Astrocyte (in vitro differentiated cells and primary cell): ENCODE measurements at regions not wholly inside any gene's neighbourhood (a gene's known extent, or its start where the extent isn't known, plus 50 kb on each side); places are given as distances from the start of the nearest gene placed in this dataset.

Source experiments
- DNase-seq: peaks from one replicate; pipeline ENCODE4 v3.0.0-alpha.2; 2010; ENCODE audit warnings: low read depth
- FAIRE-seq: peaks from 2 replicates; lab custom pipeline; 2011; peaks lifted over from hg19 to GRCh38; lab: Jason Lieb, UNC
- H2AFZ ChIP-seq: 2 replicates; pipeline ENCODE4 v1.6.0; 2012; ENCODE audit warnings: low read depth, low read length, inconsistent platforms
- H3K27ac ChIP-seq: 2 replicates; pipeline ENCODE4 v1.5.1; 2011; ENCODE audit warnings: low read depth, low read length, inconsistent platforms
- H3K27me3 ChIP-seq: 2 replicates; pipeline ENCODE4 v1.6.0; 2011; ENCODE audit warnings: low read length, inconsistent platforms; ENCODE audit not compliant: insufficient read depth
- H3K36me3 ChIP-seq: 2 replicates; pipeline ENCODE4 v1.5.1; 2011; ENCODE audit warnings: low read length, inconsistent platforms; ENCODE audit not compliant: insufficient read depth
- H3K4me1 ChIP-seq: 2 replicates; pipeline ENCODE4 v1.5.1; 2011; ENCODE audit warnings: low read length, inconsistent platforms; ENCODE audit not compliant: insufficient read depth
- H3K4me2 ChIP-seq: 2 replicates; pipeline ENCODE4 v1.6.0; 2012; ENCODE audit warnings: low read length, inconsistent platforms
- H3K4me3 ChIP-seq: 2 replicates; pipeline ENCODE4 v1.5.1; 2011; ENCODE audit warnings: low read depth, mild to moderate bottlenecking, low read length, inconsistent platforms; ENCODE audit not compliant: insufficient read depth
- H3K79me2 ChIP-seq: 2 replicates; pipeline ENCODE4 v1.6.0; 2012; ENCODE audit warnings: mild to moderate bottlenecking, low read length, inconsistent platforms; ENCODE audit not compliant: insufficient read depth
- H3K9ac ChIP-seq: 2 replicates; pipeline ENCODE4 v1.6.0; 2012; ENCODE audit warnings: mild to moderate bottlenecking, low read length, inconsistent platforms
- H3K9me3 ChIP-seq: 2 replicates; pipeline ENCODE4 v1.5.1; 2012; ENCODE audit warnings: low read depth, mild to moderate bottlenecking, low read length, inconsistent platforms; ENCODE audit not compliant: insufficient read depth
- H4K20me1 ChIP-seq: 2 replicates; pipeline ENCODE4 v1.6.0; 2012; ENCODE audit warnings: low read length, inconsistent platforms; ENCODE audit not compliant: insufficient read depth
- H3K27ac Mint-ChIP-seq: one replicate; pipeline ENCODE4 v1.8.0; 2021; ENCODE audit warnings: mild to moderate bottlenecking, mixed read lengths; ENCODE audit not compliant: unreplicated experiment
- H3K27me3 Mint-ChIP-seq: one replicate; pipeline ENCODE4 v1.8.0; 2021; ENCODE audit warnings: low read depth, mixed read lengths; ENCODE audit not compliant: unreplicated experiment
- H3K36me3 Mint-ChIP-seq: one replicate; pipeline ENCODE4 v1.8.0; 2021; ENCODE audit warnings: low read depth, mixed read lengths; ENCODE audit not compliant: unreplicated experiment
- H3K4me1 Mint-ChIP-seq: one replicate; pipeline ENCODE4 v1.8.0; 2021; ENCODE audit warnings: low read depth, mixed read lengths; ENCODE audit not compliant: unreplicated experiment
- H3K4me3 Mint-ChIP-seq: one replicate; pipeline ENCODE4 v1.8.0; 2021; ENCODE audit warnings: mild to moderate bottlenecking, moderate library complexity, mixed read lengths; ENCODE audit not compliant: unreplicated experiment
- H3K9me3 Mint-ChIP-seq: one replicate; pipeline ENCODE4 v1.8.0; 2021; ENCODE audit warnings: mild to moderate bottlenecking, mixed read lengths; ENCODE audit not compliant: unreplicated experiment
- CTCF ChIP-seq: IDR thresholded peaks from 2 replicates; pipeline ENCODE4 v1.5.1; 2011; ENCODE audit warnings: low read depth, mild to moderate bottlenecking, inconsistent platforms, low read length, moderate library complexity; ENCODE audit not compliant: insufficient read depth
- EZH2 ChIP-seq: IDR thresholded peaks from 2 replicates; pipeline ENCODE4 v1.6.1; 2012; ENCODE audit warnings: mild to moderate bottlenecking, low read length, inconsistent platforms; ENCODE audit not compliant: insufficient read depth

- TF ChIP-seq CTCF (no peak), EZH2 (no peak)
- Mint-ChIP-seq H3K27ac (no peak overlapping the region), H3K4me3 (no peak overlapping the region), H3K36me3 (no peaks in the 10 kb centered on the region), H3K9me3 (peaks cover 3% of the 10 kb centered on the region), H3K4me1 (peaks cover 4% of the 10 kb centered on the region), H3K27me3 (no peaks in the 10 kb centered on the region)
- no peaks in the 10 kb centered on the region for H4K20me1 ChIP-seq
- H3K27me3 ChIP-seq = no peaks in the 10 kb centered on the region
- H3K4me2 ChIP-seq = no peak overlapping the region
- H3K36me3 ChIP-seq = no peaks in the 10 kb centered on the region
- no peaks in the 10 kb centered on the region for H3K9me3 ChIP-seq
- H3K27ac ChIP-seq = no peak overlapping the region
- no peak overlapping the region for H3K9ac ChIP-seq
- peaks cover 5% of the 10 kb centered on the region for H3K4me1 ChIP-seq
- no peaks in the 10 kb centered on the region for H3K79me2 ChIP-seq
- H3K4me3 ChIP-seq = no peak overlapping the region
- no peak for DNase-seq
- FAIRE-seq = no peak
- no peak overlapping the region for H2AFZ ChIP-seq
Observed at GRCh38 chr9:115686069-115686468, 467.5 kb upstream of the PAPPA start.

GRCh38 chr9:115687356-115687755 is 466.2 kb upstream of the PAPPA start:
- Histone ChIP-seq H3K4me3 (no peak overlapping the region), H3K79me2 (no peaks in the 10 kb centered on the region), H3K9me3 (no peaks in the 10 kb centered on the region), H2AFZ (no peak overlapping the region), H3K4me1 (peaks cover 14% of the 10 kb centered on the region), H4K20me1 (no peaks in the 10 kb centered on the region), H3K9ac (no peak overlapping the region), H3K4me2 (no peak overlapping the region), H3K27me3 (no peaks in the 10 kb centered on the region), H3K36me3 (no peaks in the 10 kb centered on the region), H3K27ac (no peak overlapping the region)
- H3K4me1 Mint-ChIP-seq = peaks cover 17% of the 10 kb centered on the region
- H3K4me3 Mint-ChIP-seq = no peak overlapping the region
- TF ChIP-seq CTCF (no peak), EZH2 (no peak)
- no peak overlapping the region for H3K27ac Mint-ChIP-seq
- no peaks in the 10 kb centered on the region for H3K36me3 Mint-ChIP-seq
- peaks cover 3% of the 10 kb centered on the region for H3K9me3 Mint-ChIP-seq
- no peak for DNase-seq
- peak; percentile 23 for FAIRE-seq
- H3K27me3 Mint-ChIP-seq = no peaks in the 10 kb centered on the region

GRCh38 chr9:115689331-115689730 is 464.3 kb upstream of the PAPPA start:
- Mint-ChIP-seq H3K4me3 (no peak overlapping the region), H3K27me3 (no peaks in the 10 kb centered on the region), H3K9me3 (peaks cover 3% of the 10 kb centered on the region), H3K27ac (no peak overlapping the region), H3K4me1 (peaks cover 28% of the 10 kb centered on the region), H3K36me3 (no peaks in the 10 kb centered on the region)
- Histone ChIP-seq H3K9ac (no peak overlapping the region), H3K36me3 (no peaks in the 10 kb centered on the region), H3K4me2 (no peak overlapping the region), H2AFZ (no peak overlapping the region), H3K4me1 (peaks cover 23% of the 10 kb centered on the region), H3K27ac (no peak overlapping the region), H4K20me1 (no peaks in the 10 kb centered on the region), H3K9me3 (no peaks in the 10 kb centered on the region), H3K27me3 (no peaks in the 10 kb centered on the region), H3K4me3 (no peak overlapping the region), H3K79me2 (no peaks in the 10 kb centered on the region)
- DNase-seq = no peak
- TF ChIP-seq CTCF = no peak
- TF ChIP-seq EZH2 = no peak
- FAIRE-seq = no peak
